IPS-18a (cell line): ENCODE measurements at regions not wholly inside any gene's neighbourhood (a gene's known extent, or its start where the extent isn't known, plus 50 kb on each side); places are given as distances from the start of the nearest gene placed in this dataset.
"Not testable (repeated sequence)": the region's sequence is repeated elsewhere in the genome, so short reads cannot be mapped to it uniquely, and the experiment has no call there.

Source experiments
- H3K27ac ChIP-seq: one replicate; pipeline ENCODE4 v1.5.1; 2013; ENCODE audit warnings: low read length
- H3K27me3 ChIP-seq: one replicate; pipeline ENCODE4 v1.6.1; 2013; ENCODE audit warnings: mild to moderate bottlenecking, low read length; ENCODE audit not compliant: control insufficient read depth, insufficient read depth
- H3K36me3 ChIP-seq: one replicate; pipeline ENCODE4 v1.6.1; 2013; ENCODE audit warnings: low read depth, low read length; ENCODE audit not compliant: control insufficient read depth
- H3K4me1 ChIP-seq: one replicate; pipeline ENCODE4 v1.6.1; 2013; ENCODE audit warnings: low read depth, low read length; ENCODE audit not compliant: control insufficient read depth
- H3K4me3 ChIP-seq: one replicate; pipeline ENCODE4 v1.5.1; 2013; ENCODE audit warnings: low read length
- H3K9ac ChIP-seq: one replicate; pipeline ENCODE4 v1.6.1; 2013; ENCODE audit warnings: mild to moderate bottlenecking, low read length, moderate library complexity
- H3K9me3 ChIP-seq: one replicate; pipeline ENCODE4 v1.6.1; 2013; ENCODE audit warnings: low read depth, low read length; ENCODE audit not compliant: control insufficient read depth

GRCh38 chr2:87569689-87570397 lies 178.0 kb upstream of the PLGLB2 start:
- H3K27ac ChIP-seq, H3K4me1 ChIP-seq, H3K27me3 ChIP-seq, H3K4me3 ChIP-seq, H3K9ac ChIP-seq, H3K9me3 ChIP-seq, H3K36me3 ChIP-seq: not testable (repeated sequence)

- H3K4me3 ChIP-seq, H3K27ac ChIP-seq, H3K9me3 ChIP-seq, H3K4me1 ChIP-seq, H3K36me3 ChIP-seq, H3K9ac ChIP-seq, H3K27me3 ChIP-seq: not testable (repeated sequence)
Observed at GRCh38 chr2:87571889-87572465, 175.9 kb upstream of the PLGLB2 start.

- H3K4me3 ChIP-seq, H3K4me1 ChIP-seq, H3K27ac ChIP-seq, H3K9ac ChIP-seq, H3K27me3 ChIP-seq, H3K9me3 ChIP-seq, H3K36me3 ChIP-seq: not testable (repeated sequence)
Observed at GRCh38 chr2:87572906-87573305, 175.0 kb upstream of the PLGLB2 start.

- not testable (repeated sequence) for H3K4me1 ChIP-seq, H3K36me3 ChIP-seq, H3K4me3 ChIP-seq, H3K9ac ChIP-seq, H3K27ac ChIP-seq, H3K27me3 ChIP-seq, H3K9me3 ChIP-seq
Observed at GRCh38 chr2:87573386-87574192, 174.3 kb upstream of the PLGLB2 start.

- not testable (repeated sequence) for H3K9ac ChIP-seq, H3K27me3 ChIP-seq, H3K9me3 ChIP-seq, H3K36me3 ChIP-seq, H3K27ac ChIP-seq, H3K4me1 ChIP-seq, H3K4me3 ChIP-seq
Observed at GRCh38 chr2:87574193-87575119, 173.4 kb upstream of the PLGLB2 start.

- not testable (repeated sequence) for H3K27ac ChIP-seq, H3K36me3 ChIP-seq, H3K9ac ChIP-seq, H3K4me1 ChIP-seq, H3K9me3 ChIP-seq, H3K4me3 ChIP-seq, H3K27me3 ChIP-seq
Observed at GRCh38 chr2:87575138-87575537, 172.7 kb upstream of the PLGLB2 start.

GRCh38 chr2:87577358-87577757 lies 170.5 kb upstream of the PLGLB2 start:
- H3K9me3 ChIP-seq, H3K4me3 ChIP-seq, H3K27me3 ChIP-seq, H3K4me1 ChIP-seq, H3K27ac ChIP-seq, H3K36me3 ChIP-seq, H3K9ac ChIP-seq: not testable (repeated sequence)

- not testable (repeated sequence) for H3K4me3 ChIP-seq, H3K36me3 ChIP-seq, H3K4me1 ChIP-seq, H3K9me3 ChIP-seq, H3K9ac ChIP-seq, H3K27ac ChIP-seq
- peaks cover 13% of the 10 kb centered on the region for H3K27me3 ChIP-seq
Observed at GRCh38 chr2:87582152-87582551, 165.7 kb upstream of the PLGLB2 start.

GRCh38 chr2:87582579-87582978 lies 165.3 kb upstream of the PLGLB2 start:
- not testable (repeated sequence) for H3K27ac ChIP-seq
- H3K27me3 ChIP-seq, result peaks cover 13% of the 10 kb centered on the region

GRCh38 chr2:87583370-87583769 lies 164.5 kb upstream of the PLGLB2 start:
- not testable (repeated sequence) for H3K36me3 ChIP-seq, H3K4me3 ChIP-seq, H3K4me1 ChIP-seq, H3K9ac ChIP-seq, H3K9me3 ChIP-seq, H3K27ac ChIP-seq
- H3K27me3 ChIP-seq, result peaks cover 13% of the 10 kb centered on the region

More at GRCh38 chr2:87582579-87582978, 165.3 kb upstream of the PLGLB2 start:
- not testable (repeated sequence) for H3K9me3 ChIP-seq, H3K4me1 ChIP-seq, H3K4me3 ChIP-seq, H3K36me3 ChIP-seq, H3K9ac ChIP-seq

- H3K27ac ChIP-seq, H3K9me3 ChIP-seq, H3K9ac ChIP-seq, H3K4me1 ChIP-seq, H3K36me3 ChIP-seq: not testable (repeated sequence)
- Histone ChIP-seq H3K27me3 (peaks cover 13% of the 10 kb centered on the region), H3K4me3 (peak overlapping the region; percentile 42)
Observed at GRCh38 chr2:87583803-87584202, 164.1 kb upstream of the PLGLB2 start.
